ENCODE measurements at regions not wholly inside any gene's neighbourhood (a gene's known extent, or its start where the extent isn't known, plus 50 kb on each side); places are given as distances from the start of the nearest gene placed in this dataset.

DNA sequence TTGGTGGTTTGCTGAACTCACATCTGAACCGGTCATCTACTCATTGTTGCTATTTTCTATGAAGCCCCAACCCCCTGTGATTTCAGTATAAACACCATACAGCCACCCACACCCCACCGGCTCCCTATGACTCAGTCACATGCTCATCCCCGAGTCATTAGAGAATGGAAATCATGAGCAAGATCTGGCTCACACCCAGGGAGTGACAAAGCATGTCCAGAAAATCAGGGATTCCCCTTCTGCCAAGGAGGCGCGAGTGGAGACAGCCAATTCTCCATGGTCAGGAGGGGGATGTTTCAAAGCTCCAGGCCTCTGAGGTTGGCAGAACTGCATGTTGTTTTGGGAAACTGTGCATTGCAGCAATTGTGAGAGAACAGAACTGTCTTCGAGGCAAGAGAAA is 657.5 kb upstream of the TBX3 start:
- intact Hi-C loops (cut with DNase I; ENCODE audit: low total_unique reads): no loop called here
- no peak for TF ChIP-seq CTCF (IDR thresholded peaks at IDR 0.05)
- no peak for TF ChIP-seq POLR2A (IDR thresholded peaks at IDR 0.05)
- 13 to 20% methylated on average over 6 of the region's 6 CpGs for WGBS, 2 donors
- H3K4me3 ChIP-seq (ENCODE audit: low read depth, poor library complexity, severe bottlenecking): no peak overlapping the region
- DNase-seq (ENCODE audit: low spot score in 2 of 2): peak; percentile 91 to 97

DNA sequence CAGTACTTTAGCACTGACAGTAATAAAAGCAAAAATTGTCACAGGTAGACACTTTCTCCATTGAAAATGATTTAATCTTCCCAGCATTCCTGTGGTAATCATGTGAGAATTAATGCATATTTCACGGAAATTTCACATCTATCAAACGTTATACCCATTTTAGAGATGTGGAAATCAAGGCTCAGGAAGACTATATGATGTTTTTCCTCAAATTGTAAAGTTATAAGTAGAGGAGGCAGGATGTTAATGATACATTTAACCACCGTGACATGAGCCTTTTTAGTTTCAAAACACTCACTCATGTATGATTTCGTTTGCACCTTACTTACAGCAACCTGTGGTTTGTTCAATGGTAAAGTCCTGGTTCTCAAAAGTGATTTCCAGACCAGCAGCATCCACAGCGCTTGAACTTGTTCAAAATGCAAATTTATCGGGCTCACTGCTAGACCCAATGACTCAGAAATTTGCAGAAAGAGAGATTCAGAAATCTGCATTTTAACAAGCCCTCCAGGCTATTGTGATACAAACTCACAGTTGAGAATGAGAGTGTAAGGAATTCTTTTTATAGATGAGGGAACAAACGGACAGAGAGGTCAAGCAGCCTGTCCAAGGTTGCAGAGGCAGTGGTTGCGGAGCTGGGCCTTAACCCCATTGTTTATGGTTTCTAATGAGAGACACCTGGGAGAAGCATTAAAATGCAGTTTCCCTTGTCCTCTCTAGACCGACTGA is 654.8 kb upstream of the TBX3 start:
- WGBS, 2 donors: 64 to 67% methylated on average over 9 of the region's 9 CpGs

GRCh38 chr12:115337693-115338543 is 653.9 kb upstream of the TBX3 start:
- H3K4me3 ChIP-seq (ENCODE audit: low read depth, poor library complexity, severe bottlenecking): no peak overlapping the region
- intact Hi-C loops (cut with DNase I; ENCODE audit: low total_unique reads): no loop called here
- TF ChIP-seq POLR2A (IDR thresholded peaks at IDR 0.05) (no peak), CTCF (IDR thresholded peaks at IDR 0.05) (no peak)
- DNase-seq (ENCODE audit: low spot score in 2 of 2): peak; percentile 83 to 93
- 58 to 61% methylated on average over 12 of the region's 12 CpGs for whole genome bisulfite sequencing, 2 donors

More for the DNA sequence above, 654.8 kb upstream of the TBX3 start:
- no peak for DNase-seq (ENCODE audit: low spot score in 2 of 2)
- intact Hi-C loops (cut with DNase I; ENCODE audit: low total_unique reads): no loop called here
- TF ChIP-seq CTCF (IDR thresholded peaks at IDR 0.05) (no peak), POLR2A (IDR thresholded peaks at IDR 0.05) (no peak)
- no peak overlapping the region for H3K4me3 ChIP-seq (ENCODE audit: low read depth, poor library complexity, severe bottlenecking)

- intact Hi-C loops (cut with DNase I; ENCODE audit: low total_unique reads): no loop called here
- TF ChIP-seq POLR2A (IDR thresholded peaks at IDR 0.05): no peak
- TF ChIP-seq CTCF (IDR thresholded peaks at IDR 0.05): no peak
- H3K4me3 ChIP-seq (ENCODE audit: low read depth, poor library complexity, severe bottlenecking): no peak overlapping the region
- no peak for DNase-seq (ENCODE audit: low spot score in 2 of 2)
- 90% methylated on average over 3 of the region's 3 CpGs for WGBS, 2 donors
Measured at GRCh38 chr12:115336506-115336905, 652.5 kb upstream of the TBX3 start.

GRCh38 chr12:115335594-115335993 is 651.6 kb upstream of the TBX3 start:
- DNase-seq (ENCODE audit: low spot score in 2 of 2): no peak
- no peak for TF ChIP-seq CTCF (IDR thresholded peaks at IDR 0.05)
- no peak for TF ChIP-seq POLR2A (IDR thresholded peaks at IDR 0.05)
- 80 to 92% methylated on average over 9 of the region's 9 CpGs for WGBS, 2 donors
- H3K4me3 ChIP-seq (ENCODE audit: low read depth, poor library complexity, severe bottlenecking): no peak overlapping the region
- intact Hi-C loops (cut with DNase I; ENCODE audit: low total_unique reads): no loop called here

All from lower leg skin (tissue), 4 donors.